Gastroesophageal sphincter (tissue), 3 donors: ENCODE measurements at regions not wholly inside any gene's neighbourhood (a gene's known extent, or its start where the extent isn't known, plus 50 kb on each side); places are given as distances from the start of the nearest gene placed in this dataset.

Experiments used
- CTCF ChIP-seq, 4 experiments: fragments of 200-600 bp in 2 of 4; fragments of 450-650 bp in 2 of 4; sonication (generic) in 1 of 4; IDR thresholded peaks; one replicate each; pipeline ENCODE4 v1.5.1; 2017 to 2019; ENCODE audit warnings: antibody characterized with exemption in 4 of 4, mild to moderate bottlenecking in 2 of 4, moderate library complexity in 2 of 4
- EP300 ChIP-seq: sonication (generic); formaldehyde crosslinking; IDR thresholded peaks from one replicate; pipeline ENCODE4 v1.6.1; 2017; ENCODE audit warnings: antibody characterized with exemption, mild to moderate bottlenecking
- POLR2A ChIP-seq, 2 donors: fragments of 450-650 bp; IDR thresholded peaks; one replicate each; pipeline ENCODE4 v1.6.1; 2017; ENCODE audit warnings: antibody characterized with exemption in 2 of 2, mild to moderate bottlenecking in 2 of 2, moderate library complexity in 1 of 2
- POLR2AphosphoS5 ChIP-seq: sonication (generic); formaldehyde crosslinking; IDR thresholded peaks from one replicate; pipeline ENCODE4 v1.6.1; 2017; ENCODE audit warnings: antibody characterized with exemption

GRCh38 chr15:67947254-67948039 is 106.7 kb upstream of the PIAS1 start:
- TF ChIP-seq POLR2A (IDR thresholded peaks at IDR 0.05) (no peak), CTCF (IDR thresholded peaks at IDR 0.05) (no peak), EP300 (no peak), POLR2AphosphoS5 (no peak)
